AG04450 (cell line): ENCODE measurements at regions not wholly inside any gene's neighbourhood (a gene's known extent, or its start where the extent isn't known, plus 50 kb on each side); places are given as distances from the start of the nearest gene placed in this dataset.

Experiments used
- CTCF ChIA-PET: fragments of 300-600, 350-600 bp; formaldehyde crosslinking; extraction: SDS; loops from one replicate; lab custom pipeline; 2022; ENCODE audit warnings: antibody characterized with exemption, inconsistent platforms; lab: Charles Lee
- POLR2A ChIA-PET: fragments of 350-600 bp; formaldehyde crosslinking; extraction: SDS; loops from one replicate; lab custom pipeline; 2021; ENCODE audit warnings: antibody characterized with exemption, inconsistent platforms; lab: Yijun Ruan, JAX
- DNase-seq: peaks from one replicate; pipeline ENCODE4 v3.0.0-alpha.2; 2011; ENCODE audit warnings: low read depth, low spot score
- H3K27ac ChIP-seq: one replicate; pipeline ENCODE4 v1.5.1; 2012; ENCODE audit warnings: low read depth, low read length, control low read depth
- H3K27me3 ChIP-seq: one replicate; pipeline ENCODE4 v1.6.0; 2012; ENCODE audit warnings: low read length; ENCODE audit not compliant: control insufficient read depth, insufficient read depth
- H3K4me3 ChIP-seq: 2 replicates; pipeline ENCODE4 v1.5.1; 2011; ENCODE audit warnings: mild to moderate bottlenecking, low read depth, low read length, control low read depth
- H3K9me3 ChIP-seq: 2 replicates; pipeline ENCODE4 v1.5.1; 2012; ENCODE audit warnings: low read length; ENCODE audit not compliant: control insufficient read depth, insufficient read depth
- TF ChIP-seq, protein P1 (sequence below): IDR thresholded peaks from 2 replicates; pipeline ENCODE4 v1.5.1; 2011; ENCODE audit warnings: low read depth, low read length, control low read depth, inconsistent platforms

DNA sequence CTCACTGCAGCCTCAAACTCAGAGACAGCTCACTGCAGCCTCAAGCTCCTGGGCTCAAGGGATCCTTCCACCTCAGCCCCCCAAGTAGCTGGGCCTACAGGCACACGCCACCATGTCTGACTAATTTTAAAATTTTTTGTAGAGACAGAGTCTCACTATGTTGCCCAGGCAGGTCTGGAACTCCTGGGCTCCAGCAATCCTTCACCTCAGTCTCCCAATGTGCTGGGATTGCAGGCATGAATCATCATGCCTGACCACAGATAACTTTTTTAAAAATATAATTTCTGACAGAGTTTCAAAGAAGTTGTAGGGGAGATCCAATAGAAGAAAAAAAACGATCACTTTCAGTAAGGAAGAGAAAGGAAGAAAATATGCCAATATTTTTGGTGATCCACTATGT, 189.7 kb upstream of the CDKN3 start:
- ChIA-PET CTCF (interaction anchor here (2.2 kb wide), 1 partner anchor 32 kb away, joined by 9 read pairs; no protein-coding TSS in a partner anchor), POLR2A (no interaction called here)
- no peak for DNase-seq

DNA sequence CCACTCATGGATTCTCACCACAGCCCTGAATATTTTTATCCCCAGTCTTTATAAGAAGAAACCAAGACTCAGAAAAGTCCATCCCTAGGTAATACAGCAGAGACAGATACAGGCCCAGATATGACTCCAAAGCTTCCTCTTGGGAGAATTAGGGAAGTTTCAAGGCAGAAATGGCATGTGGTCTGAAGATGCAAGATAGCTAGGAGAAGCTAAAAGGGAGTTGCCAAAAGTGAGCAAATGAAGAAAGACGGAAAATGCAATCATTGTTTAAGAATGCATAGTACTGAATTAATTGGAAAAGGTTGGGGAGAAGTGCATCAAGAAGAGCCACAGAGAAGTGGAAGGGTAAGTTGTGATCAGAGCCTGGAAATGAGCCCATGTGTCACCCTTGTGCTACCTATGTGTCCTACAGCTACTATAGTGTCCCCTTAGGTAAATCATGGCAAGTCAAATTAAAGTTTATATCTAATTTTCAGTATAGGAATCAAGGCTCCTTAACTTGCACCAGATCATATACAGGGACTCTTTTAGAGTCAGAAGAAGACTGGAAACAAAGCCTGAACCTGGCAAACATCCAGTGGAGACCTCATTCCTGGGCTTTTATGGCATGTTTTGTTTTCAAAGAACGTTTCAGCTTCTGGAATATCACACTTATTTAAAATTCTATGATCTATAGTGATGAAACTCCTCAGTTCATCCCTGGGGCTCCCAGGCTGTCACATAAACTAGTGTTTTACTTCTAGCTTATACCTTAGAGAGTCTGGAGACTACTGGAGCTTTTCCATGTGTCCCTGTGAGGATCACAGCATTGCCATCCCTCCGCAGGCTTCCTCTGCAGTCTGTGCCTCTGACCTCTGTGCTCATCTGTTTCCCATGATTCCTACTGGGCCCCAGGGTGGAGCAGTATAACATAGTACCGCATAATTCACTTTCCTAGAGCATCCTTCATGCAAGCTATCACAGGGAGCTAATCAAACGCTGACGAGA, 189.0 kb upstream of the CDKN3 start:
- Histone ChIP-seq H3K4me3 (no peak overlapping the region), H3K27ac (no peak overlapping the region), H3K27me3 (no peaks in the 10 kb centered on the region), H3K9me3 (no peaks in the 10 kb centered on the region; the same call in 1 of the 2 replicates)
- POLR2A ChIA-PET: no interaction called here
- TF ChIP-seq, protein P1, sequence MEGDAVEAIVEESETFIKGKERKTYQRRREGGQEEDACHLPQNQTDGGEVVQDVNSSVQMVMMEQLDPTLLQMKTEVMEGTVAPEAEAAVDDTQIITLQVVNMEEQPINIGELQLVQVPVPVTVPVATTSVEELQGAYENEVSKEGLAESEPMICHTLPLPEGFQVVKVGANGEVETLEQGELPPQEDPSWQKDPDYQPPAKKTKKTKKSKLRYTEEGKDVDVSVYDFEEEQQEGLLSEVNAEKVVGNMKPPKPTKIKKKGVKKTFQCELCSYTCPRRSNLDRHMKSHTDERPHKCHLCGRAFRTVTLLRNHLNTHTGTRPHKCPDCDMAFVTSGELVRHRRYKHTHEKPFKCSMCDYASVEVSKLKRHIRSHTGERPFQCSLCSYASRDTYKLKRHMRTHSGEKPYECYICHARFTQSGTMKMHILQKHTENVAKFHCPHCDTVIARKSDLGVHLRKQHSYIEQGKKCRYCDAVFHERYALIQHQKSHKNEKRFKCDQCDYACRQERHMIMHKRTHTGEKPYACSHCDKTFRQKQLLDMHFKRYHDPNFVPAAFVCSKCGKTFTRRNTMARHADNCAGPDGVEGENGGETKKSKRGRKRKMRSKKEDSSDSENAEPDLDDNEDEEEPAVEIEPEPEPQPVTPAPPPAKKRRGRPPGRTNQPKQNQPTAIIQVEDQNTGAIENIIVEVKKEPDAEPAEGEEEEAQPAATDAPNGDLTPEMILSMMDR: no peak
- no peak for DNase-seq
- CTCF ChIA-PET: interaction anchor here (2.2 kb wide), 1 partner anchor 33 kb away, joined by 9 read pairs; no protein-coding TSS in a partner anchor

More for the DNA sequence above, 189.7 kb upstream of the CDKN3 start:
- no peak overlapping the region for H3K27ac ChIP-seq
- TF ChIP-seq, protein P1: no peak
- H3K9me3 ChIP-seq: no peaks in the 10 kb centered on the region; the same call in 1 of the 2 replicates
- H3K4me3 ChIP-seq: no peak overlapping the region
- H3K27me3 ChIP-seq: no peaks in the 10 kb centered on the region

DNA sequence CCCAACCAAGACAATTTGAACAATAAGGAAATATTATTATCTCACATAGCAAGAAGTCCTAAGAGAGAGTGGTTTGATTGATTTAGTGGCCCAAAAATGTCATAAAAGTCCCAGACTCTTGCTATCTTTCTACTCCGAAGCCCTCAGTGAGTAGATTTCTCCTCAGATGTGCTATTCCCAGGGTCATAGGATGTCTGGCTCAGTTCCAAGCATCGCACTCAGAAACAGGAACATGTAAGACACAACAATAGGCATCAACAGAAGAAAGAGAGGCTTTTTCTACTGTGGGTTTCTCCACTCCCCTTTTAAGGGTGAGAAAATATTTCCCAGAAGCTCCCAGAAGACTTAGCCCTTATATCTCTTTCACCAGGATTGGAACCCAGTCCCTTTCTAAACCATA, 188.1 kb upstream of the CDKN3 start:
- ChIA-PET CTCF (no interaction called here), POLR2A (no interaction called here)
- no peak overlapping the region for H3K27ac ChIP-seq

DNA sequence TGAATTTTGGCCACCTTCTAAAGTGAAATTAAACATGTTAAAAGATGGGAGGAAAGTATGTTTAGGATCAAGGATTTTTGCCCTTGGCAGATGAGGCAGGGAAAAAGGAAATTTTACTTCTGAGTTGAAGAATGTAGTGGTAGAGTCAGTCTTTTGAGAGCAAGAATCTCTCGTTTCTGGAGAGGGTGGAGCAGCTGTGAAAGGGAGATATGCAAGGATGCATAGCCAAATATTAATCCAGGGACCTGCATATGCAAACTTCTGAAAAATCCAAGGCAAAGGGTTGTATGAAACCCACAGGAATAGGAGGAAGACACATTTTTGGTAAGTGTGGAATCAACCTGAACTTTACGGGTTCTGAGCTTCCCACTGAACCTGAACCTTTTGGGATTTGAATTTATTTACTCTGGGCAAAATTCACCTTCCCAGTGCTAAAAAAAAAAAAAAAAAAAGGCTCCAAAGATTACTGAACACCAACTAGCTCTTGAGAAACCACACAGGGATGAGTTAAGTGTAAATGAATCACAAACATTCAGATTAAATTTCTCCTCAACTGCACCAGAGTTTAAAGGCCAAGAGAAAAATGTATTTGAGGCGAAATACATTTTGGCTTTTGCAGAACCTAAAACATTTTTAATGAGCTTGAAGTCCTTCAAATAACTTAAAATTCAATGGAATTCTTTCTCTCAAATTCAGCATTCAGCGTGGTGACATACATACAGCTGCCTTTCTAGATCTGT, 187.1 kb upstream of the CDKN3 start:
- Histone ChIP-seq H3K4me3 (no peak overlapping the region), H3K9me3 (no peaks in the 10 kb centered on the region; the same call in 1 of the 2 replicates), H3K27me3 (no peaks in the 10 kb centered on the region), H3K27ac (no peak overlapping the region)
- DNase-seq: no peak
- ChIA-PET CTCF (interaction anchor here (0.7 to 1.3 kb wide), 2 partner anchors 34 to 211 kb away, joined by 7 to 8 read pairs; no protein-coding TSS in a partner anchor), POLR2A (no interaction called here)
- TF ChIP-seq, protein P1: no peak

More for the DNA sequence above, 188.1 kb upstream of the CDKN3 start:
- no peaks in the 10 kb centered on the region; the same call in 1 of the 2 replicates for H3K9me3 ChIP-seq
- no peak for DNase-seq
- H3K4me3 ChIP-seq: no peak overlapping the region
- TF ChIP-seq, protein P1: no peak
- no peaks in the 10 kb centered on the region for H3K27me3 ChIP-seq
